HEK293T (cell line): ENCODE measurements at regions not wholly inside any gene's neighbourhood (a gene's known extent, or its start where the extent isn't known, plus 50 kb on each side); places are given as distances from the start of the nearest gene placed in this dataset.

ENCODE experiments used
- CTCF ChIA-PET: fragments of 350-600 bp; formaldehyde crosslinking; extraction: SDS; loops from one replicate; lab custom pipeline; 2021; ENCODE audit warnings: antibody characterized with exemption, inconsistent platforms; lab: Yijun Ruan, JAX
- POLR2A ChIA-PET: fragments of 350-600 bp; formaldehyde crosslinking; extraction: SDS; loops from one replicate; lab custom pipeline; 2020; ENCODE audit warnings: antibody characterized with exemption, inconsistent platforms; lab: Yijun Ruan, JAX
- DNase-seq: peaks from one replicate; pipeline ENCODE4 v3.0.0; 2012; ENCODE audit warnings: mixed read lengths; ENCODE audit errors: extremely low spot score
- ARNT ChIP-seq: fragments of 450-650 bp; IDR thresholded peaks from 2 replicates; pipeline ENCODE4 v1.6.1; 2017; ENCODE audit warnings: mild to moderate bottlenecking
- BHLHE40 ChIP-seq: fragments of 450-650 bp; IDR thresholded peaks from 2 replicates; pipeline ENCODE4 v1.6.1; 2016; ENCODE audit warnings: mild to moderate bottlenecking, moderate library complexity, borderline replicate concordance
- CTBP1 ChIP-seq: fragments of 450-650 bp; IDR thresholded peaks from 2 replicates; pipeline ENCODE4 v1.6.1; 2016; ENCODE audit warnings: borderline replicate concordance
- ELF4 ChIP-seq: fragments of 450-650 bp; IDR thresholded peaks from 2 replicates; pipeline ENCODE4 v1.6.1; 2017; ENCODE audit warnings: antibody characterized with exemption
- FOXA1 ChIP-seq: fragments of 450-650 bp; IDR thresholded peaks from 2 replicates; pipeline ENCODE4 v1.6.1; 2016; ENCODE audit warnings: mild to moderate bottlenecking
- FOXK2 ChIP-seq: fragments of 450-650 bp; IDR thresholded peaks from 2 replicates; pipeline ENCODE4 v1.6.1; 2016; ENCODE audit warnings: mild to moderate bottlenecking
- FOXM1 ChIP-seq: fragments of 450-650 bp; IDR thresholded peaks from 2 replicates; pipeline ENCODE4 v1.6.1; 2017; ENCODE audit warnings: mild to moderate bottlenecking, borderline replicate concordance
- HDGF ChIP-seq: fragments of 450-650 bp; IDR thresholded peaks from 2 replicates; pipeline ENCODE4 v1.6.1; 2017; ENCODE audit warnings: antibody characterized with exemption, borderline replicate concordance
- L3MBTL2 ChIP-seq: fragments of 450-650 bp; conservative IDR thresholded peaks from 2 replicates; pipeline ENCODE4 v1.6.1; 2016; ENCODE audit warnings: mild to moderate bottlenecking
- LEF1 ChIP-seq: fragments of 450-650 bp; IDR thresholded peaks from 2 replicates; pipeline ENCODE4 v1.6.1; 2017; ENCODE audit warnings: mild to moderate bottlenecking, borderline replicate concordance
- NFRKB ChIP-seq: fragments of 450-650 bp; IDR thresholded peaks from 2 replicates; pipeline ENCODE4 v1.6.1; 2016; ENCODE audit warnings: mild to moderate bottlenecking, moderate library complexity
- SP1 ChIP-seq: fragments of 450-650 bp; IDR thresholded peaks from 2 replicates; pipeline ENCODE4 v1.6.1; 2017
- SUZ12 ChIP-seq: fragments of 450-650 bp; IDR thresholded peaks from 2 replicates; pipeline ENCODE4 v1.6.1; 2016; ENCODE audit warnings: mild to moderate bottlenecking
- TARDBP ChIP-seq: fragments of 450-650 bp; IDR thresholded peaks from 2 replicates; pipeline ENCODE4 v1.6.1; 2016
- ZNF384 ChIP-seq: fragments of 450-650 bp; IDR thresholded peaks from 2 replicates; pipeline ENCODE4 v1.6.1; 2016
- TF ChIP-seq, protein P1 (sequence below): fragments of 450-650 bp; IDR thresholded peaks from 2 replicates; pipeline ENCODE4 v1.6.1; 2016

DNA sequence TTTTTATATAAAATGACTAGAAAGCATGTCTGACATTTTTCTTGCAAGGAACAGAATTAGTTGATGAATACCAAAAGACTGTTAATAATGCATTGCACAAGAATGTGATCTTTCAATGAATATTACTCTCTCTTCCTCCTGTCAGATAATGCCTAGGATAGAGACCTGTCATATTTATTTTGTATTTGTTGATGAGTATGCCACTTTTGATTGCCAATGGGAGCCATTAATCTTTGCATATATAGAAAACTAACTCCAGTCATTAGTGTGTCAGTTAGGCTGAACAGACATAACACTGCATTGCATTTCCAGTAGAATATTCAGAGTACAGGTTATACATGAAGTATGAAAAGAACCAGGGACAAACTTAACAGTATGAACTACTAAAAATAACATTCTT, 1125.3 kb downstream of the LRFN5 start:
- ChIA-PET POLR2A (no interaction called here), CTCF (no interaction called here)
- TF ChIP-seq ZNF384 (no peak), FOXA1 (no peak)

DNA sequence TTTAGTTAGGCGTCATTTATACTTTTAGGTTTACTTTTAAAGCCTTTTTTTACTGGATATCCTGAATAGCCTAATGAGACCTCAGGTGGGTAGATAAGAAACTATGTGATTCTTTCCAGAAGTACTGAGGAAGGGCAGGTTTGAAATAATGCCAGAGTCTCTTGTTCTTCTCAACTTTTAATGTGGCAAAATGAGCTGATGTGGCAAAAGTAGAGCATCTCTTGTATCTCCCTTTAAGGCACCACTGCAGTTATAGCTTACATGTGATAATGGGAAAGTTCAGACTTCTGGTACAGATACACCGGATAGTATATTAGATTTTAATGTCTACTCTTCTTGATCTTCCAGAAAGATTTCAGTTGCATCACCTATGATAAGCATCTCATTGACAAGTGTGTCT, 1124.8 kb downstream of the LRFN5 start:
- ChIA-PET CTCF (no interaction called here), POLR2A (no interaction called here)
- no peak for TF ChIP-seq TARDBP
- no peak for TF ChIP-seq HDGF
- no peak for TF ChIP-seq FOXA1
- no peak for TF ChIP-seq ELF4
- TF ChIP-seq SUZ12, result no peak
- TF ChIP-seq BHLHE40, result no peak
- DNase-seq, result no peak

More for the DNA sequence above, 1125.3 kb downstream of the LRFN5 start:
- no peak for DNase-seq

DNA sequence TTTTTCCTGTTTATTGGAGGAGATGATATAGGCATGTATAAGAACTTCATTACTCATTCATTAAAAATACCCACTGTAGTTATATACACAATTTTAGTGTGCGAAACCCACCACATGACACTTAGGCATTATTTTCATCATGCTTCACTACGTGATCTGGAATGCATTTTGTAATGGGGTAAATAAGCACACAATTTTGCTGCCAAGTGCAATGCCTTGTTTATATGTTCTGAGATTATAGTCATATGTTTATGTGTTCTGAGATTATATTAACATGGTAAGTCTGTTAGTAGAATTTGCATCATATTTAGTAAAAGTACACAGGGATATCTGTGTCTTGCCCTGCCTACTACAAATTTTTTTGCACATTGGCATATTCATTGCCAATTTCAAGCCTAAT, 1123.0 kb downstream of the LRFN5 start:
- ChIA-PET POLR2A (no interaction called here), CTCF (no interaction called here)
- DNase-seq, result no peak
- TF ChIP-seq NFRKB (no peak), LEF1 (no peak), ZNF384 (no peak), SP1 (no peak)
- TF ChIP-seq, protein P1, sequence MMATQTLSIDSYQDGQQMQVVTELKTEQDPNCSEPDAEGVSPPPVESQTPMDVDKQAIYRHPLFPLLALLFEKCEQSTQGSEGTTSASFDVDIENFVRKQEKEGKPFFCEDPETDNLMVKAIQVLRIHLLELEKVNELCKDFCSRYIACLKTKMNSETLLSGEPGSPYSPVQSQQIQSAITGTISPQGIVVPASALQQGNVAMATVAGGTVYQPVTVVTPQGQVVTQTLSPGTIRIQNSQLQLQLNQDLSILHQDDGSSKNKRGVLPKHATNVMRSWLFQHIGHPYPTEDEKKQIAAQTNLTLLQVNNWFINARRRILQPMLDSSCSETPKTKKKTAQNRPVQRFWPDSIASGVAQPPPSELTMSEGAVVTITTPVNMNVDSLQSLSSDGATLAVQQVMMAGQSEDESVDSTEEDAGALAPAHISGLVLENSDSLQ, result no peak

DNA sequence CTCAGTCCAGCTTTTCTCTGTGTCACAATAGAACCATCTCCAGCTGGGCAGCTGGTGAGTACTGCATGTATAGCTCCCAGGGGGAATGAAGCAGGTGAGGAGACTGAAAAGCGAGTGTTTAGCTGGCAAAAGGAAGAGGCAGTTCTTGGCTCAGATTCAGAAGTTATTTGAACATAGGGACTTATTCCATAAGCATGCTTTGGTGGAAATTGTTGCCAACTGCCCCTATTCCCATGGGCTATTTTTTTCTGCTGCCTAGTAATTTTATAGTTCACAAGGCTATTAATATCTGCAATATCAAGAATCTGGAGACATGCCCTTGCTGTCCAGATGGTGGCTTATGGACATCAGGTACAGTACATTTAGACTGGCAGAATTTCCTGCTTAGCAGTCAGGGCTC, 1112.7 kb downstream of the LRFN5 start:
- ChIA-PET POLR2A (no interaction called here), CTCF (no interaction called here)
- no peak for DNase-seq
- TF ChIP-seq FOXK2 (no peak), CTBP1 (no peak), ARNT (no peak), FOXM1 (no peak), L3MBTL2 (no peak), BHLHE40 (no peak), LEF1 (no peak), HDGF (no peak), ZNF384 (no peak), SP1 (no peak), SUZ12 (no peak), NFRKB (no peak), FOXA1 (no peak), ELF4 (no peak), TARDBP (no peak)
- TF ChIP-seq, protein P1, result no peak

DNA sequence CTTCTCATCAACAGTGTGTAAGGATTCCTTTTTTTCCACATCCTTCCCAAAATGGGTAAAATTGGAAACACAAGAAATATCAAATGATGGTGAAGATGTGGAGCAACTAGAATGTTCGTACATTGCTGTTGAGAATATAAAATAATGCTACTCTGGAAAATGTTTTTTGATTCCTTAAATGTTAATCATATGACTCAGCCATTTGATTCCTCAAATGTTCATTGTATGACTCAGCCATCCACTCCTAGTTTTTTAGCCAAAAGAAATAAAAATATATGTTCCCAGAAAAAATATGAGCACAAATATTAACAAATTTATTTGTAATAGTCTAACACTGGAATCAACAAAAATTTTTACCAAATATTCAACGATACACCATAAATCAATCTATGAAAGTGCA, 1108.6 kb downstream of the LRFN5 start:
- no peak for DNase-seq
- ChIA-PET POLR2A (no interaction called here), CTCF (no interaction called here)
- TF ChIP-seq ZNF384 (no peak), HDGF (no peak), TARDBP (no peak), FOXK2 (no peak), ARNT (no peak), SP1 (no peak), BHLHE40 (no peak), FOXM1 (no peak), NFRKB (no peak), L3MBTL2 (no peak), CTBP1 (no peak), FOXA1 (no peak), ELF4 (no peak), LEF1 (no peak)
- TF ChIP-seq, protein P1, result no peak

DNA sequence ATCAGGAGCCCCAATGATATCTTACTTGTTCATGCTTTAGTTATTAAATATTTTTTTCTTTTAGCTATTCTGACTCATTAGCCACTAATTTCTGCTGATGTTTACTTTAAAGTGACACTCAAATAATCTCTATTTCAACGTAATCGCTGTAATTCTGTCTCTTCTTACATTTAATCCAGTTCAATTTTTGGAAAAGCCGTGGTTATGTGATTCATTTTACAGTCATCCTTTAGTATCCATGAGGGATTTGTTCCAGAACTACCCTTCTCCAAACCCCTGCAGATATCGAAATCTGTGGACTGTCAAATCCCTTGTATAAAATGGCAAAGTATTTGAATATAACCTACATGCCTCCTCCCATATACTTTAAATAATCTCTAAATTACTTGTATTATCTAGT, 1103.4 kb downstream of the LRFN5 start:
- TF ChIP-seq ARNT (no peak), ZNF384 (no peak), FOXM1 (no peak), HDGF (no peak), LEF1 (no peak), ELF4 (no peak), L3MBTL2 (no peak)
- TF ChIP-seq, protein P1, result no peak
- POLR2A ChIA-PET, result no interaction called here
- CTCF ChIA-PET, result no interaction called here
- DNase-seq, result no peak
